ENCODE measurements at regions not wholly inside any gene's neighbourhood (a gene's known extent, or its start where the extent isn't known, plus 50 kb on each side); places are given as distances from the start of the nearest gene placed in this dataset.

DNA sequence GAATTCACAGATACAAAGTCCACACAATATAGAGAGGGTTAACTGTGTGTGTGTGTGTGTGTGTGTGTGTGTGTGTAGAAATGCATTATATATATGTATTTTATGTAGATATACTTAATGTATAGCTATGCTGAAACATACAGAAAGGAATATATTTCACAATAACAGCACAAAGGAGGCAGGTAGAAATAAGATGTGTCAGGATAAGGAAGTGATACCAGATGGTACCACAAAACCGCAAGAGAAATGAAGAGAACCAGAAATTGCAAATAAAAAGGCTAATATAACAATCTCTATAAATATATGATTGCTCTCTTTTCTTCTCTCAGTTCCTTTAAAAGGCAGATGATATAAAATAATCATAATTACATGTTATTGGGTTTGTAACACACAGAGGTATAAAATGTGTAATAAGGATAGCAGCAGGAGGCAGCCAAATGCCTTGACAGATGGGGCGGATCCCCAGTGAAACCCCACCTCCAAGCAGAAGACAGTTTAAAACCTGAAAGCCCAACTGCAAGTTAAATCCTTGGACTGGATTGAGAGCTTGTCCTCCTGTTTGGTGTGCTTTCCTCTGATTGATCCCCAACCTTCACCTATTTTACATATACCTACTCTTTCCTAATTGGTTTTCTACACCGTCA lies 365.4 kb upstream of the C16orf82 start:
- no peak for TF ChIP-seq FOXK1 (CRISPR knock-in tag; IDR thresholded peaks at IDR 0.05; ENCODE audit: borderline replicate concordance, low read depth)
- no peak for TF ChIP-seq MAZ (IDR thresholded peaks at IDR 0.05; ENCODE audit: borderline replicate concordance, low read depth, low read length)
- TF ChIP-seq MAZ (CRISPR knock-in tag; IDR thresholded peaks at IDR 0.05; ENCODE audit: low read depth): no peak
- no peak for TF ChIP-seq SAP130 (CRISPR knock-in tag; IDR thresholded peaks at IDR 0.05; ENCODE audit: low read depth)
- no peak for TF ChIP-seq GABPB1 (CRISPR knock-in tag; IDR thresholded peaks at IDR 0.05)
- TF ChIP-seq, protein P1, sequence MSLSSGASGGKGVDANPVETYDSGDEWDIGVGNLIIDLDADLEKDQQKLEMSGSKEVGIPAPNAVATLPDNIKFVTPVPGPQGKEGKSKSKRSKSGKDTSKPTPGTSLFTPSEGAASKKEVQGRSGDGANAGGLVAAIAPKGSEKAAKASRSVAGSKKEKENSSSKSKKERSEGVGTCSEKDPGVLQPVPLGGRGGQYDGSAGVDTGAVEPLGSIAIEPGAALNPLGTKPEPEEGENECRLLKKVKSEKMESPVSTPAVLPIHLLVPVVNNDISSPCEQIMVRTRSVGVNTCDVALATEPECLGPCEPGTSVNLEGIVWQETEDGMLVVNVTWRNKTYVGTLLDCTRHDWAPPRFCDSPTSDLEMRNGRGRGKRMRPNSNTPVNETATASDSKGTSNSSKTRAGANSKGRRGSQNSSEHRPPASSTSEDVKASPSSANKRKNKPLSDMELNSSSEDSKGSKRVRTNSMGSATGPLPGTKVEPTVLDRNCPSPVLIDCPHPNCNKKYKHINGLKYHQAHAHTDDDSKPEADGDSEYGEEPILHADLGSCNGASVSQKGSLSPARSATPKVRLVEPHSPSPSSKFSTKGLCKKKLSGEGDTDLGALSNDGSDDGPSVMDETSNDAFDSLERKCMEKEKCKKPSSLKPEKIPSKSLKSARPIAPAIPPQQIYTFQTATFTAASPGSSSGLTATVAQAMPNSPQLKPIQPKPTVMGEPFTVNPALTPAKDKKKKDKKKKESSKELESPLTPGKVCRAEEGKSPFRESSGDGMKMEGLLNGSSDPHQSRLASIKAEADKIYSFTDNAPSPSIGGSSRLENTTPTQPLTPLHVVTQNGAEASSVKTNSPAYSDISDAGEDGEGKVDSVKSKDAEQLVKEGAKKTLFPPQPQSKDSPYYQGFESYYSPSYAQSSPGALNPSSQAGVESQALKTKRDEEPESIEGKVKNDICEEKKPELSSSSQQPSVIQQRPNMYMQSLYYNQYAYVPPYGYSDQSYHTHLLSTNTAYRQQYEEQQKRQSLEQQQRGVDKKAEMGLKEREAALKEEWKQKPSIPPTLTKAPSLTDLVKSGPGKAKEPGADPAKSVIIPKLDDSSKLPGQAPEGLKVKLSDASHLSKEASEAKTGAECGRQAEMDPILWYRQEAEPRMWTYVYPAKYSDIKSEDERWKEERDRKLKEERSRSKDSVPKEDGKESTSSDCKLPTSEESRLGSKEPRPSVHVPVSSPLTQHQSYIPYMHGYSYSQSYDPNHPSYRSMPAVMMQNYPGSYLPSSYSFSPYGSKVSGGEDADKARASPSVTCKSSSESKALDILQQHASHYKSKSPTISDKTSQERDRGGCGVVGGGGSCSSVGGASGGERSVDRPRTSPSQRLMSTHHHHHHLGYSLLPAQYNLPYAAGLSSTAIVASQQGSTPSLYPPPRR (CRISPR knock-in tag; IDR thresholded peaks at IDR 0.05; ENCODE audit: borderline replicate concordance): no peak
- TF ChIP-seq, protein P2, sequence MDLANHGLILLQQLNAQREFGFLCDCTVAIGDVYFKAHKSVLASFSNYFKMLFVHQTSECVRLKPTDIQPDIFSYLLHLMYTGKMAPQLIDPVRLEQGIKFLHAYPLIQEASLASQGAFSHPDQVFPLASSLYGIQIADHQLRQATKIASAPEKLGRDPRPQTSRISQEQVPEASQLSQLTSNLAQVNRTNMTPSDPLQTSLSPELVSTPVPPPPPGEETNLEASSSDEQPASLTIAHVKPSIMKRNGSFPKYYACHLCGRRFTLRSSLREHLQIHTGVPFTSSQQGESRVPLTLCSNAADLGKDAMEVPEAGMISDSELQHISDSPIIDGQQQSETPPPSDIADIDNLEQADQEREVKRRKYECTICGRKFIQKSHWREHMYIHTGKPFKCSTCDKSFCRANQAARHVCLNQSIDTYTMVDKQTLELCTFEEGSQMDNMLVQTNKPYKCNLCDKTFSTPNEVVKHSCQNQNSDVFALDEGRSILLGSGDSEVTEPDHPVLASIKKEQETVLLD (CRISPR knock-in tag; IDR thresholded peaks at IDR 0.05; ENCODE audit: low read depth): no peak

Measured in HepG2 (cell line).